ENCODE measurements at regions not wholly inside any gene's neighbourhood (a gene's known extent, or its start where the extent isn't known, plus 50 kb on each side); places are given as distances from the start of the nearest gene placed in this dataset.

GRCh38 chr12:14261096-14261495, 104.4 kb upstream of the ATF7IP start:
- no peak for TF ChIP-seq EP300 (IDR thresholded peaks at IDR 0.05; ENCODE audit: borderline replicate concordance)
- no peak for TF ChIP-seq REST (IDR thresholded peaks at IDR 0.05; ENCODE audit: low read depth)
- no peak for TF ChIP-seq RAD21 (IDR thresholded peaks at IDR 0.05; ENCODE audit: low read depth)
- no peak for TF ChIP-seq MAX (IDR thresholded peaks at IDR 0.05)
- no peak for TF ChIP-seq ZBTB7A (IDR thresholded peaks at IDR 0.05; ENCODE audit: low read depth)
- TF ChIP-seq TAF1 (IDR thresholded peaks at IDR 0.05; ENCODE audit: low read depth) = no peak
- no peak for TF ChIP-seq CEBPB (IDR thresholded peaks at IDR 0.05)
- TF ChIP-seq TCF12 (IDR thresholded peaks at IDR 0.05; ENCODE audit: low read depth) = no peak
- no peak for TF ChIP-seq EGR1 (IDR thresholded peaks at IDR 0.05)
- TF ChIP-seq FOXM1 (IDR thresholded peaks at IDR 0.05; ENCODE audit: borderline replicate concordance, low read depth) = no peak

Data from Ishikawa (cell line).